Adrenal gland (tissue), 9 donors: ENCODE measurements at regions not wholly inside any gene's neighbourhood (a gene's known extent, or its start where the extent isn't known, plus 50 kb on each side); places are given as distances from the start of the nearest gene placed in this dataset.
A peak's percentile ranks its signal among the peaks of the same experiment; 100 is the strongest.

Experiments used
- DNase-seq, 7 donors: peaks; one replicate each; pipeline ENCODE4 v3.0.0-alpha.2; 2019 to 2020
- H3K27ac ChIP-seq, 5 donors: fragments of 200-600 bp; sonication (generic) in 4 of 5; 1 replicate in 3 of 5; 2 replicates in 2 of 5; pipeline versions ENCODE4 v1.5.1 to v1.8.0; 2016 to 2020; ENCODE audit warnings: mild to moderate bottlenecking in 1 of 5
- H3K27me3 ChIP-seq: fragments of 200-600 bp; 2 replicates; pipeline ENCODE4 v1.8.0; 2021
- H3K36me3 ChIP-seq, 2 donors: fragments of 200-600 bp; replicated peaks in 1 of 2; 1 replicate in 1 of 2; 2 replicates in 1 of 2; pipeline versions ENCODE4 v1.5.1 to v1.8.0; 2018 to 2022
- H3K4me1 ChIP-seq, 2 donors: fragments of 200-600 bp; replicated peaks in 1 of 2; 1 replicate in 1 of 2; 2 replicates in 1 of 2; pipeline versions ENCODE4 v1.5.1 to v1.8.0; 2018 to 2021
- H3K4me3 ChIP-seq, 4 donors: fragments of 200-600 bp; sonication (generic) in 3 of 4; one replicate each; pipeline ENCODE4 v1.5.1; 2016 to 2018
- H3K9me3 ChIP-seq, 3 donors: fragments of 200-600 bp; sonication (generic) in 1 of 3; replicated peaks in 1 of 3; 1 replicate in 2 of 3; 2 replicates in 1 of 3; pipeline versions ENCODE4 v1.5.1 to v1.8.0; 2016 to 2021
- CTCF ChIP-seq, 6 experiments: fragments of 450-650 bp in 4 of 6; fragments of 200-600 bp in 2 of 6; sonication (generic) in 1 of 6; IDR thresholded peaks; 1 replicate in 5 of 6; 2 replicates in 1 of 6; pipeline versions ENCODE4 v1.5.1 to v1.8.0; 2016 to 2021; ENCODE audit warnings: antibody characterized with exemption in 6 of 6, mild to moderate bottlenecking in 2 of 6, moderate library complexity in 1 of 6
- POLR2A ChIP-seq, 2 donors: fragments of 450-650 bp; IDR thresholded peaks; one replicate each; pipeline ENCODE4 v1.6.1; 2017; ENCODE audit warnings: antibody characterized with exemption in 2 of 2, mild to moderate bottlenecking in 2 of 2, moderate library complexity in 1 of 2
- WGBS, 4 donors: extraction: QIAGEN DNeasy Blood & Tissue Kit in 2 of 4; methylation state at CpG; one replicate each; pipeline versions ENCODE4 v1.1.5 to v1.1.7; 2013 to 2017; 5-methylcytosine and 5-hydroxymethylcytosine counted together
- intact Hi-C, 2 donors: fragments of 100-400 bp; cut with DNase I; formaldehyde crosslinking; loops; one replicate each; pipeline versions ENCODE4 v1.14.1 to v1.15.0; 2022 to 2023
- donor health status: healthy with polysubstance abuse.
- donor health status: Bipolar disorder and iron deficiency.
- donor health status: DM: yes; HTN: yes; CAD: no.
- donor health status: DM: no; HTN: no; CAD: no.
- donor health status: DM: no; HTN: no; CAD: no.

- TF ChIP-seq CTCF (IDR thresholded peaks at IDR 0.05) (no peak), POLR2A (IDR thresholded peaks at IDR 0.05) (no peak)
- whole genome bisulfite sequencing, 4 donors = 84 to 87% (median 86%) methylated on average over 22 to 24 of the region's 24 CpGs
- H3K4me3 ChIP-seq = no peak overlapping the region
- no peaks in the 10 kb centered on the region for H3K4me1 ChIP-seq
- intact Hi-C loops = no loop called here
- H3K9me3 ChIP-seq = no peaks in the 10 kb centered on the region
- no peaks in the 10 kb centered on the region for H3K36me3 ChIP-seq
- no peak overlapping the region for H3K27ac ChIP-seq
- peaks cover 7% of the 10 kb centered on the region for H3K27me3 ChIP-seq
- peak in 1 of 7 donors; percentile 25 for DNase-seq
Observed at GRCh38 chr13:112246731-112247470, 129.3 kb upstream of the SPACA7 start.

GRCh38 chr13:112247471-112248405, 128.4 kb upstream of the SPACA7 start:
- Histone ChIP-seq H3K4me1 (no peaks in the 10 kb centered on the region), H3K36me3 (no peaks in the 10 kb centered on the region), H3K27ac (no peak overlapping the region), H3K9me3 (no peaks in the 10 kb centered on the region), H3K4me3 (no peak overlapping the region), H3K27me3 (peaks cover 7% of the 10 kb centered on the region)
- intact Hi-C loops = no loop called here
- no peak for TF ChIP-seq POLR2A (IDR thresholded peaks at IDR 0.05)
- no peak for TF ChIP-seq CTCF (IDR thresholded peaks at IDR 0.05)
- peak in 1 of 7 donors; percentile 20 for DNase-seq
- 76 to 91% (median 80%) methylated on average over 22 to 31 of the region's 31 CpGs for WGBS, 4 donors

GRCh38 chr13:112248406-112248760, 127.8 kb upstream of the SPACA7 start:
- intact Hi-C loops = no loop called here
- H3K36me3 ChIP-seq = no peaks in the 10 kb centered on the region
- no peaks in the 10 kb centered on the region for H3K4me1 ChIP-seq
- peak in 1 of 7 donors; percentile 7 for DNase-seq
- TF ChIP-seq CTCF (IDR thresholded peaks at IDR 0.05) (no peak), POLR2A (IDR thresholded peaks at IDR 0.05) (no peak)
- no peak overlapping the region for H3K4me3 ChIP-seq
- H3K27me3 ChIP-seq = peaks cover 7% of the 10 kb centered on the region
- H3K9me3 ChIP-seq = no peaks in the 10 kb centered on the region
- WGBS, 4 donors = 77 to 89% (median 84%) methylated on average over 8 of the region's 8 CpGs
- no peak overlapping the region for H3K27ac ChIP-seq

GRCh38 chr13:112248862-112249592, 127.1 kb upstream of the SPACA7 start:
- TF ChIP-seq POLR2A (IDR thresholded peaks at IDR 0.05) = no peak
- no peak for TF ChIP-seq CTCF (IDR thresholded peaks at IDR 0.05)
- Histone ChIP-seq H3K4me1 (no peaks in the 10 kb centered on the region), H3K36me3 (no peaks in the 10 kb centered on the region), H3K9me3 (no peaks in the 10 kb centered on the region), H3K27me3 (peaks cover 7% of the 10 kb centered on the region), H3K27ac (no peak overlapping the region), H3K4me3 (no peak overlapping the region)
- peak in 1 of 7 donors; percentile 35 for DNase-seq
- intact Hi-C loops = no loop called here
- WGBS, 4 donors = 75 to 77% (median 76%) methylated on average over 24 to 25 of the region's 25 CpGs
